Endothelial cell of umbilical vein (primary cell): ENCODE measurements at regions not wholly inside any gene's neighbourhood (a gene's known extent, or its start where the extent isn't known, plus 50 kb on each side); places are given as distances from the start of the nearest gene placed in this dataset.

Experiments
- BruUV-seq: library from RNA; stranded (reverse); fragments of 400-500 nt; replicated peaks from 2 replicates; lab custom pipeline; 2021; lab: Mats Ljungman, UMichigan
- CTCF ChIA-PET: fragments of 300-600, 350-600 bp; sonication (Branson Sonifier 250); formaldehyde crosslinking; loops from one replicate; lab custom pipeline; 2021; ENCODE audit warnings: antibody characterized with exemption, inconsistent platforms; lab: Charles Lee
- POLR2A ChIA-PET: fragments of 300-600, 350-600 bp; sonication (Branson Sonifier 250); formaldehyde crosslinking; loops from one replicate; lab custom pipeline; 2021; ENCODE audit warnings: antibody characterized with exemption, inconsistent platforms; lab: Charles Lee
- DNase-seq: peaks from one replicate; pipeline ENCODE4 v3.0.0-alpha.2; 2011; ENCODE audit warnings: low read depth, low spot score
- FAIRE-seq: peaks from 2 replicates; lab custom pipeline; 2011; peaks lifted over from hg19 to GRCh38; lab: Jason Lieb, UNC
- H2AFZ ChIP-seq: 2 replicates; pipeline ENCODE4 v1.6.0; 2012; ENCODE audit warnings: low read depth, low read length, control low read depth, inconsistent platforms
- H3K27ac ChIP-seq: 2 replicates; pipeline ENCODE4 v1.5.1; 2011; ENCODE audit warnings: low read depth, mild to moderate bottlenecking, control low read depth, low read length, moderate library complexity; ENCODE audit not compliant: insufficient read depth
- H3K27me3 ChIP-seq, 2 experiments: 2 replicates each; pipeline versions ENCODE4 v1.6.0 to v1.6.1; 2011; ENCODE audit warnings: low read length in 2 of 2, mixed read lengths in 1 of 2; ENCODE audit not compliant: control insufficient read depth in 2 of 2, insufficient read depth in 2 of 2
- H3K36me3 ChIP-seq, 2 experiments: 2 replicates in 1 of 2; 3 replicates in 1 of 2; pipeline ENCODE4 v1.5.1; 2011; ENCODE audit warnings: low read length in 2 of 2, mild to moderate bottlenecking in 1 of 2, moderate library complexity in 1 of 2; ENCODE audit not compliant: control insufficient read depth in 2 of 2, insufficient read depth in 2 of 2; ENCODE audit errors: extremely low read depth in 1 of 2
- H3K4me1 ChIP-seq: 3 replicates; pipeline ENCODE4 v1.5.1; 2011; ENCODE audit warnings: mild to moderate bottlenecking, low read length; ENCODE audit not compliant: control insufficient read depth, insufficient read depth; ENCODE audit errors: extremely low read depth
- H3K4me2 ChIP-seq: 2 replicates; pipeline ENCODE4 v1.6.1; 2011; ENCODE audit warnings: low read length, control low read depth, mixed read lengths; ENCODE audit not compliant: insufficient read depth
- H3K4me3 ChIP-seq, 3 experiments: fragments of 200-600 bp in 1 of 3; sonication (generic), shearing (Covaris generic) in 1 of 3; replicated peaks in 1 of 3; 2 replicates each; pipeline ENCODE4 v1.5.1; 2011 to 2016; ENCODE audit warnings: control low read depth in 3 of 3, low read length in 3 of 3, mild to moderate bottlenecking in 2 of 3, inconsistent platforms in 1 of 3, low read depth in 1 of 3, moderate library complexity in 1 of 3; ENCODE audit not compliant: insufficient read depth in 1 of 3
- H3K79me2 ChIP-seq: 2 replicates; pipeline ENCODE4 v1.6.0; 2012; ENCODE audit warnings: low read length, inconsistent platforms; ENCODE audit not compliant: control insufficient read depth, insufficient read depth
- H3K9ac ChIP-seq: replicated peaks from 2 replicates; pipeline ENCODE3; 2011; ENCODE audit warnings: low read length, control low read depth; ENCODE audit not compliant: insufficient read depth; ENCODE audit errors: extremely low read depth
- H3K9me1 ChIP-seq: replicated peaks from 3 replicates; pipeline ENCODE4 v1.6.0; 2011; ENCODE audit warnings: mild to moderate bottlenecking, low read length; ENCODE audit not compliant: control insufficient read depth, insufficient read depth; ENCODE audit errors: extremely low read depth
- H3K9me3 ChIP-seq: replicated peaks from 2 replicates; pipeline ENCODE4 v1.5.1; 2012; ENCODE audit warnings: low read length, inconsistent platforms; ENCODE audit not compliant: control insufficient read depth, insufficient read depth
- H4K20me1 ChIP-seq: replicated peaks from 2 replicates; pipeline ENCODE3; 2011; ENCODE audit warnings: mild to moderate bottlenecking, low read length; ENCODE audit not compliant: control insufficient read depth, insufficient read depth; ENCODE audit errors: extremely low read depth
- CTCF ChIP-seq, 2 donors: IDR thresholded peaks; 1 replicate in 1 of 2; 2 replicates in 1 of 2; pipeline ENCODE4 v1.5.1; 2011; ENCODE audit warnings: low read length in 2 of 2, mild to moderate bottlenecking in 2 of 2, moderate library complexity in 2 of 2, control low read depth in 1 of 2, inconsistent platforms in 1 of 2, low read depth in 1 of 2; ENCODE audit not compliant: insufficient read depth in 1 of 2; ENCODE audit errors: extremely low read depth in 1 of 2
- EZH2 ChIP-seq: IDR thresholded peaks from 2 replicates; pipeline ENCODE4 v1.6.1; 2012; ENCODE audit warnings: borderline replicate concordance, low read depth, mild to moderate bottlenecking, moderate library complexity, low read length, inconsistent platforms; ENCODE audit not compliant: severe bottlenecking
- FOS ChIP-seq: IDR thresholded peaks from 2 replicates; pipeline ENCODE4 v1.6.1; 2011; ENCODE audit warnings: mild to moderate bottlenecking, low read length, moderate library complexity, borderline replicate concordance; ENCODE audit not compliant: insufficient read depth
- GATA2 ChIP-seq: IDR thresholded peaks from 2 replicates; pipeline ENCODE4 v1.7.0; 2011; ENCODE audit warnings: low read depth, mild to moderate bottlenecking, moderate library complexity, mixed read lengths, low read length; ENCODE audit not compliant: insufficient read length, insufficient read depth
- JUN ChIP-seq: IDR thresholded peaks from 2 replicates; pipeline ENCODE4 v1.6.1; 2011; ENCODE audit warnings: borderline replicate concordance, low read depth; ENCODE audit not compliant: insufficient read length, insufficient read depth
- MAX ChIP-seq: IDR thresholded peaks from 2 replicates; pipeline ENCODE4 v1.6.1; 2011; ENCODE audit not compliant: insufficient read depth, insufficient read length
- MYC ChIP-seq: IDR thresholded peaks from one replicate; pipeline ENCODE4 v1.6.1; 2011; ENCODE audit warnings: mild to moderate bottlenecking, low read depth, low read length
- POLR2A ChIP-seq: IDR thresholded peaks from 2 replicates; pipeline ENCODE4 v1.6.1; 2012; ENCODE audit warnings: low read depth, mild to moderate bottlenecking, control low read depth, low read length
- POLR2AphosphoS5 ChIP-seq: IDR thresholded peaks from 2 replicates; pipeline ENCODE4 v1.6.1; 2012; ENCODE audit warnings: low read depth, mild to moderate bottlenecking, control low read depth, low read length, moderate library complexity; ENCODE audit not compliant: insufficient read depth
- dilution Hi-C: fragments of 300-500 bp; cut with MboI; formaldehyde crosslinking; loops from one replicate; pipeline ENCODE4 v1.15.0; 2019; ENCODE audit warnings: low sequenced_read_pairs; ENCODE audit not compliant: extremely low pct_ligation_motif_present
- intact Hi-C: fragments of 100-400 bp; cut with micrococcal nuclease; formaldehyde crosslinking; loops from one replicate; pipeline ENCODE4 v1.10.0; 2022

GRCh38 chr5:152987131-152987530 lies 503.3 kb upstream of the GRIA1 start:
- no peaks in the 10 kb centered on the region for H3K4me1 ChIP-seq
- no peak overlapping the region for H3K4me2 ChIP-seq
- ChIA-PET CTCF (no interaction called here), POLR2A (no interaction called here)
- no peaks in the 10 kb centered on the region for H3K9me1 ChIP-seq
- H3K36me3 ChIP-seq: no peaks in the 10 kb centered on the region
- TF ChIP-seq POLR2A: no peak
- no peak for TF ChIP-seq POLR2AphosphoS5
- no peak for TF ChIP-seq JUN
- TF ChIP-seq MYC: no peak
- dilution Hi-C loops (no loop called here), intact Hi-C loops (no loop called here)
- no peak for DNase-seq
- no peak overlapping the region for H2AFZ ChIP-seq
- H3K27ac ChIP-seq: no peak overlapping the region
- no peak for FAIRE-seq
- BruUV-seq: no TSS peak
- H3K9ac ChIP-seq: no peak overlapping the region
- no peaks in the 10 kb centered on the region for H3K79me2 ChIP-seq
- H3K9me3 ChIP-seq: peaks cover 2% of the 10 kb centered on the region
- H3K4me3 ChIP-seq: no peak overlapping the region
- no peaks in the 10 kb centered on the region for H4K20me1 ChIP-seq
- no peaks in the 10 kb centered on the region for H3K27me3 ChIP-seq

- FAIRE-seq (no peak), DNase-seq (no peak)
- ChIA-PET CTCF (no interaction called here), POLR2A (no interaction called here)
- H3K9me1 ChIP-seq: no peaks in the 10 kb centered on the region
- dilution Hi-C loops (no loop called here), intact Hi-C loops (no loop called here)
- no peaks in the 10 kb centered on the region for H3K79me2 ChIP-seq
- no peak overlapping the region for H3K4me2 ChIP-seq
- H3K4me1 ChIP-seq: no peaks in the 10 kb centered on the region
- H3K9ac ChIP-seq: no peak overlapping the region
- TF ChIP-seq POLR2AphosphoS5: no peak
- no peak for TF ChIP-seq POLR2A
- no peak for TF ChIP-seq MAX
- TF ChIP-seq CTCF (IDR thresholded peaks at IDR 0.05; ENCODE audit: extremely low read depth in 1 of 2, insufficient read depth in 1 of 2, low read depth in 1 of 2, low read length in 2 of 2): no peak
- TF ChIP-seq GATA2: no peak
- TF ChIP-seq FOS: no peak
- no peak for TF ChIP-seq EZH2
- TF ChIP-seq JUN: no peak
- TF ChIP-seq MYC: no peak
- no peak overlapping the region for H2AFZ ChIP-seq
- no peak overlapping the region for H3K4me3 ChIP-seq
- H3K36me3 ChIP-seq: no peaks in the 10 kb centered on the region
- no peaks in the 10 kb centered on the region for H4K20me1 ChIP-seq
- no peaks in the 10 kb centered on the region for H3K27me3 ChIP-seq
- no peaks in the 10 kb centered on the region for H3K9me3 ChIP-seq
- no peak overlapping the region for H3K27ac ChIP-seq
- no TSS peak for BruUV-seq
These were observed 500.3 kb upstream of the GRIA1 start for GRCh38 chr5:152990217-152990616.
